ENCODE measurements at regions not wholly inside any gene's neighbourhood (a gene's known extent, or its start where the extent isn't known, plus 50 kb on each side); places are given as distances from the start of the nearest gene placed in this dataset.
"Not testable (repeated sequence)": the region's sequence is repeated elsewhere in the genome, so short reads cannot be mapped to it uniquely, and the experiment has no call there.

DNA sequence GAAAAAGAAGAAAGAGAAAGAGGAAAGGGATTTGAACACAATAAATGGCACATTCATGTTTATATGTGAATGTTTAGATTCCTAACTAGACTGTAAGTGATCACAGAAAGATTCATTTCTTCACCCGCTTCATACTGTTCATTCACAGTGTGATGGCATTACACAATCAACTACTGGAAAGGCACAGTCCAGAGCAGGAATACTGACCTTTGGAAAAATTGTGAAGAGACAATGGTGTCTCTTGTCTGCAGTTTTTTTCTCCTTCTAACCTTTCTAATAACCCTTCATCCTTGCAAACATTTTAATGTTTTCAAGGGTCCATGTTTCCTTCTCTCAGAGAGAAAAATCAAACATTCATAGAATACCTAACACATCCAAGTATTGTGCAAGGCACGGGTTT lies 180.9 kb upstream of the SOX14 start:
- Histone ChIP-seq H3K4me3 (ENCODE audit: low read length) (no peak overlapping the region), H3K9me2 (replicated peaks; ENCODE audit: control insufficient read depth, low read length) (no peaks in the 10 kb centered on the region), H3K9me3 (ENCODE audit: control insufficient read depth, insufficient read depth, low read length) (no peaks in the 10 kb centered on the region), H3F3A (ENCODE audit: control insufficient read depth, insufficient read depth) (no peaks in the 10 kb centered on the region), H3K27me3 (ENCODE audit: control insufficient read depth, low read length) (no peaks in the 10 kb centered on the region), H3K4me1 (ENCODE audit: control insufficient read depth, low read length) (no peaks in the 10 kb centered on the region), H3K4me2 (ENCODE audit: low read length) (no peak overlapping the region), H4K20me1 (ENCODE audit: control insufficient read depth, insufficient read depth, low read depth, low read length) (no peaks in the 10 kb centered on the region), H3K27ac (ENCODE audit: low read depth, low read length) (no peak overlapping the region), H3K79me2 (ENCODE audit: control insufficient read depth, low read length) (no peaks in the 10 kb centered on the region), H3K36me3 (ENCODE audit: control insufficient read depth, low read length) (no peaks in the 10 kb centered on the region)
- TF ChIP-seq, protein P1, sequence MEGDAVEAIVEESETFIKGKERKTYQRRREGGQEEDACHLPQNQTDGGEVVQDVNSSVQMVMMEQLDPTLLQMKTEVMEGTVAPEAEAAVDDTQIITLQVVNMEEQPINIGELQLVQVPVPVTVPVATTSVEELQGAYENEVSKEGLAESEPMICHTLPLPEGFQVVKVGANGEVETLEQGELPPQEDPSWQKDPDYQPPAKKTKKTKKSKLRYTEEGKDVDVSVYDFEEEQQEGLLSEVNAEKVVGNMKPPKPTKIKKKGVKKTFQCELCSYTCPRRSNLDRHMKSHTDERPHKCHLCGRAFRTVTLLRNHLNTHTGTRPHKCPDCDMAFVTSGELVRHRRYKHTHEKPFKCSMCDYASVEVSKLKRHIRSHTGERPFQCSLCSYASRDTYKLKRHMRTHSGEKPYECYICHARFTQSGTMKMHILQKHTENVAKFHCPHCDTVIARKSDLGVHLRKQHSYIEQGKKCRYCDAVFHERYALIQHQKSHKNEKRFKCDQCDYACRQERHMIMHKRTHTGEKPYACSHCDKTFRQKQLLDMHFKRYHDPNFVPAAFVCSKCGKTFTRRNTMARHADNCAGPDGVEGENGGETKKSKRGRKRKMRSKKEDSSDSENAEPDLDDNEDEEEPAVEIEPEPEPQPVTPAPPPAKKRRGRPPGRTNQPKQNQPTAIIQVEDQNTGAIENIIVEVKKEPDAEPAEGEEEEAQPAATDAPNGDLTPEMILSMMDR (IDR thresholded peaks at IDR 0.05; ENCODE audit: low read depth, low read length, poor library complexity, severe bottlenecking): no peak
- TF ChIP-seq EZH2phosphoT487 (IDR thresholded peaks at IDR 0.05; ENCODE audit: borderline replicate concordance, low read length): no peak

- H3K4me2 ChIP-seq (ENCODE audit: low read length): no peak overlapping the region
- no peaks in the 10 kb centered on the region for H3K27me3 ChIP-seq (ENCODE audit: control insufficient read depth, low read length)
- H3K79me2 ChIP-seq (ENCODE audit: control insufficient read depth, low read length): no peaks in the 10 kb centered on the region
- H3K4me3 ChIP-seq (ENCODE audit: low read length): no peak overlapping the region
- H3K9me3 ChIP-seq (ENCODE audit: control insufficient read depth, insufficient read depth, low read length): no peaks in the 10 kb centered on the region
- H3K4me1 ChIP-seq (ENCODE audit: control insufficient read depth, low read length): no peaks in the 10 kb centered on the region
- H3F3A ChIP-seq (ENCODE audit: control insufficient read depth, insufficient read depth): no peaks in the 10 kb centered on the region
- TF ChIP-seq, protein P1 (IDR thresholded peaks at IDR 0.05; ENCODE audit: low read depth, low read length, poor library complexity, severe bottlenecking): no peak
- TF ChIP-seq EZH2phosphoT487 (IDR thresholded peaks at IDR 0.05; ENCODE audit: borderline replicate concordance, low read length): no peak
- H3K36me3 ChIP-seq (ENCODE audit: control insufficient read depth, low read length): no peaks in the 10 kb centered on the region
- no peaks in the 10 kb centered on the region for H4K20me1 ChIP-seq (ENCODE audit: control insufficient read depth, insufficient read depth, low read depth, low read length)
- H3K27ac ChIP-seq (ENCODE audit: low read depth, low read length): no peak overlapping the region
- no peaks in the 10 kb centered on the region; the same call in 1 of the 2 replicates for H3K9me2 ChIP-seq (replicated peaks; ENCODE audit: control insufficient read depth, low read length)
Observed at GRCh38 chr3:137588871-137589270, 175.2 kb upstream of the SOX14 start.

GRCh38 chr3:137595415-137595814 lies 168.7 kb upstream of the SOX14 start:
- not testable (repeated sequence) for H3K9me3 ChIP-seq (ENCODE audit: control insufficient read depth, insufficient read depth, low read length); H3K36me3 ChIP-seq (ENCODE audit: control insufficient read depth, low read length); H4K20me1 ChIP-seq (ENCODE audit: control insufficient read depth, insufficient read depth, low read depth, low read length)

DNA sequence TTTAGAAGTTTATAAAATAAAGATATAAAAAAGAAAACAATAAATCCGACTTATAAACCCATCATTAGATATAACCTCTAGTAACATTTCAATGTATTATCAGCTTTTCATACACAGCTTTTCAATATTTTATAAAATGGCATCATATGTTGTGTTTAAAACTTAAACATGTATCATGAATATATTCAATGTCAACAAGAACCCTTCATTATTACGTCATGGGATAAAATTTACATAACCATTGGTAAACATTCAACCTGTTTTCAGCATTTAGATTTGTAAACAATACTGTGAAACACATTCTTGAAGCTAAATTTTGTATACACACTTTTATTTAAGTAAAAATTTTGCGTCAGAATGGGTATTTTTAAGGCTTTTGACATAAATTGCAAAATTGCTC lies 153.4 kb upstream of the SOX14 start:
- no peaks in the 10 kb centered on the region for H3K79me2 ChIP-seq (ENCODE audit: control insufficient read depth, low read length)
- TF ChIP-seq EZH2phosphoT487 (IDR thresholded peaks at IDR 0.05; ENCODE audit: borderline replicate concordance, low read length): no peak
- TF ChIP-seq, protein P1 (IDR thresholded peaks at IDR 0.05; ENCODE audit: low read depth, low read length, poor library complexity, severe bottlenecking): no peak
- H3K4me3 ChIP-seq (ENCODE audit: low read length): no peak overlapping the region
- no peaks in the 10 kb centered on the region for H3K9me3 ChIP-seq (ENCODE audit: control insufficient read depth, insufficient read depth, low read length)
- no peaks in the 10 kb centered on the region for H3K36me3 ChIP-seq (ENCODE audit: control insufficient read depth, low read length)
- no peak overlapping the region for H3K27ac ChIP-seq (ENCODE audit: low read depth, low read length)
- no peaks in the 10 kb centered on the region for H3K9me2 ChIP-seq (replicated peaks; ENCODE audit: control insufficient read depth, low read length)
- no peak overlapping the region for H3K4me2 ChIP-seq (ENCODE audit: low read length)
- no peaks in the 10 kb centered on the region for H4K20me1 ChIP-seq (ENCODE audit: control insufficient read depth, insufficient read depth, low read depth, low read length)
- H3F3A ChIP-seq (ENCODE audit: control insufficient read depth, insufficient read depth): no peaks in the 10 kb centered on the region
- H3K4me1 ChIP-seq (ENCODE audit: control insufficient read depth, low read length): no peaks in the 10 kb centered on the region
- H3K27me3 ChIP-seq (ENCODE audit: control insufficient read depth, low read length): peaks cover 2% of the 10 kb centered on the region; the same call in 1 of the 2 replicates

More at GRCh38 chr3:137595415-137595814, 168.7 kb upstream of the SOX14 start:
- not testable (repeated sequence) for H3K4me1 ChIP-seq (ENCODE audit: control insufficient read depth, low read length); H3K4me3 ChIP-seq (ENCODE audit: low read length); H3K27ac ChIP-seq (ENCODE audit: low read depth, low read length); H3F3A ChIP-seq (ENCODE audit: control insufficient read depth, insufficient read depth); H3K4me2 ChIP-seq (ENCODE audit: low read length); H3K9me2 ChIP-seq (replicated peaks; ENCODE audit: control insufficient read depth, low read length); H3K27me3 ChIP-seq (ENCODE audit: control insufficient read depth, low read length); H3K79me2 ChIP-seq (ENCODE audit: control insufficient read depth, low read length)

Data from DOHH2 (cell line).